GM21786 (cell line): ENCODE measurements at regions not wholly inside any gene's neighbourhood (a gene's known extent, or its start where the extent isn't known, plus 50 kb on each side); places are given as distances from the start of the nearest gene placed in this dataset.

Experiments
- ATAC-seq: cut with Tn5 transposase; IDR thresholded peaks from one replicate; pipeline ENCODE4 v1.9.1; 2021; ENCODE audit not compliant: unreplicated experiment

GRCh38 chr18:45557779-45558178 lies 57.5 kb upstream of the SLC14A2 start:
- no peak for ATAC-seq

DNA sequence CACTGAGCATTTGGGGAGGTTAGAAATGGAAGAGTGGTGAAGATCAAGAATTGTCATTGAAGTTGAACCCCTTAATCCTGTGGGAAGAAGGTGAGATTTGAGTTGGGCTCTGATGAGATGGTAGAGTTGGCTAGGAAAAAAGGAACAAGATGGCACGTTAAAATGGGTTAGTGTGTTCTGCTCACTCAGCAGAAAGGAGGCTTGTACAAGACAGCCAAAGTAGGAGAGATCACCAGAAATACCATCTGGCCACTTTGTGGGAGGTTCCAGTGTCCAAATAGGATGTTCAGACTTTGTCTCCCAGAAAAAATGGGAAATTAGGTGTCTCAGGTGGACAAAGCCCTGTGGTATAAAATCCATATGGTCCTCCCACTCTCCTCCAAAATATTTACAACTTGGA lies 56.0 kb upstream of the SLC14A2 start:
- ATAC-seq: no peak

DNA sequence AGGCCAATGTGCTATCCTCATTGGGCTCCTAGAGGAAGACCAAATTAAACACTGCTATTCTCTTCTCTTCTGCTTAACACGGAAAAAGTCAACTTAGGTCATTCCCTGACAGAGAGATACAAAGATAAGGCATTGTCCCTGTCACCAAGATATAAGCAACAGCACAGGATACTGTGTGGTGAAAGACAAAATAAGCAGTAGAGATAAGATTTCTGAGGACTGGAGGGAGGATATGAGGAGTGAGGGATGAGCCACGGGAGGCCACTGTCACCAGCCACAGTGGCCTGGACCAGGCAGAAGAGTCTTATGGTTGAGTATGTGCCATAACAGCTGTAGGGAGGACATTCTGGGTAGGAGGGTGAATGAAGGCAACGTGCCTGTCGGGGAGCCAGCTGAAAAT lies 54.4 kb upstream of the SLC14A2 start:
- ATAC-seq: no peak

- ATAC-seq: no peak
These were observed 52.5 kb upstream of the SLC14A2 start for GRCh38 chr18:45562567-45563479.

DNA sequence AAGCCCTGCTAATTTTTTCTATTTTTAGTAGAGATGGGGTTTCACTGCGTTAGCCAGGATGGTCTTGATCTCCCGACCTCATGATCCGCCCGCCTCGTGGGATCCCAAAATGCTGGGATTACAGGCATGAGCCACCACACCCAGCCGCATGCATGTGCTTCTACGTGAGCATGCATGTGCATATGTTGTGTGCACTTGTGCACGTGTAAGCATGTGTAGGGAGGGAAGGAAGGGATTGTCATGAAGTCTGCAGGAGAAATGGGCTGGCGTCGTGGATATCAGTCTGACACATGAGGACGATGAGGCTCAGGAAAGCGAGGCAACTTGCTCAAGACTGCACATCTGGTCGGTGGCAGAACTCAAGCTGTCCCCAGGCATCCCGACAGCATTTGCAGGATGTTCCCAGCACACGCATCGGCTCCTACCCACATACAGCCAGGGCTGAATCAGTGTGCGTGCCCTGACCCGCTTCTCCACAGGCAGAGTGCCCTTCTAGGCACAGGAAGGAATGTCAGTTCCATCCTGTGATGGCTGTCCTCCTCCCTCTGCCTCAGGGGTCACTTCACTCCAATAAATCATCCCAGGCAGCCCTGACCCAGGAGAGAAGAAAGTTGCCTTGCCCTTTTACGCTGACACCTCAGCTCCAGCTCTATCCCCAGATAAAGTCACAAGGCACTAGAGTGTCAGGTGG lies 49.9 kb upstream of the SLC14A2 start:
- ATAC-seq: no peak
